ENCODE measurements at regions not wholly inside any gene's neighbourhood (a gene's known extent, or its start where the extent isn't known, plus 50 kb on each side); places are given as distances from the start of the nearest gene placed in this dataset.

DNA sequence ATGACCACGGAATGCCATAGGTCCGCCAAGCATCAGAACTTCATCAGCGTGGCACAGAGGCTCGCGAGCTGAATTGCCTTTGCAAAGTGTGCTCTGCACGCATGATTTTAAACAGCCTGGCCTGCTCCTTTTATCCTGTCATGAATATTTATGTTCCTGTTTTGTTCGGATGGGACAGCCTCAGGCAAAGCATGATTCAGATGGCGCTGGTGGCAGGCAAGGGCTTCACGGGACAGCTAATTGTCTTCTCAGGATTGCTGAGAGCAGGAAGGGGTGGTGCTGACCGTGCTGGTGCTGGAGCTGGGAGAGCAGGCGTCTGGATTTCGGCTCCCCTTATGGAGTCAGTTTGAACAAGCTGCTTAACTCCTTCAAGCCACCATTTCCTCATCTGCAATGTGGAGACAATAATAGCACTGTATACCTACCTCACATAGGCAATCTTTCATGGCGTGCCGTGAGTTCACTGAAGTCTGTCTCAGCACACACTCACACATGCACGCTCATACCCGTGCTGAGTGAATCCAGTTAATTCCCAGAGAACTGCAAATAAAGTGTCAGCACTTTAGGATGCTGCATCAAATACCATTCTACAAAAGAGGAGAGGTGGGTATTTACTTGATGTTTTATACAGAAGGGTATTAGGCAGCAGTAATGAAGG, 79.7 kb upstream of the APCDD1 start:
- no peak overlapping the region for H3K4me2 ChIP-seq (ENCODE audit: low read length)
- H2AFZ ChIP-seq (ENCODE audit: low read depth, low read length) = no peak overlapping the region
- H3K27ac ChIP-seq (ENCODE audit: low read length) = no peak overlapping the region
- H3K36me3 ChIP-seq (ENCODE audit: insufficient read depth, low read length) = no peaks in the 10 kb centered on the region
- H3K4me3 ChIP-seq (ENCODE audit: low read length) = no peak overlapping the region
- TF ChIP-seq EZH2 (IDR thresholded peaks at IDR 0.05; ENCODE audit: borderline replicate concordance, insufficient read depth, low read length, poor library complexity, severe bottlenecking) (no peak), EP300 (conservative IDR thresholded peaks at IDR 0.05; ENCODE audit: poor library complexity, severe bottlenecking) (no peak)
- no peaks in the 10 kb centered on the region for H3K79me2 ChIP-seq (replicated peaks; ENCODE audit: insufficient read depth, low read length)
- H3K9ac ChIP-seq (ENCODE audit: low read length) = no peak overlapping the region
- H3K9me3 ChIP-seq (ENCODE audit: low read length) = no peaks in the 10 kb centered on the region
- no peaks in the 10 kb centered on the region for H3F3A ChIP-seq (ENCODE audit: insufficient read depth, low read length, poor library complexity, severe bottlenecking)
- no peaks in the 10 kb centered on the region for H3K9me2 ChIP-seq (ENCODE audit: insufficient read depth, low read length)
- no peaks in the 10 kb centered on the region for H3K27me3 ChIP-seq (ENCODE audit: insufficient read depth, low read depth, low read length)
- no peaks in the 10 kb centered on the region for H4K20me1 ChIP-seq (ENCODE audit: insufficient read depth)

DNA sequence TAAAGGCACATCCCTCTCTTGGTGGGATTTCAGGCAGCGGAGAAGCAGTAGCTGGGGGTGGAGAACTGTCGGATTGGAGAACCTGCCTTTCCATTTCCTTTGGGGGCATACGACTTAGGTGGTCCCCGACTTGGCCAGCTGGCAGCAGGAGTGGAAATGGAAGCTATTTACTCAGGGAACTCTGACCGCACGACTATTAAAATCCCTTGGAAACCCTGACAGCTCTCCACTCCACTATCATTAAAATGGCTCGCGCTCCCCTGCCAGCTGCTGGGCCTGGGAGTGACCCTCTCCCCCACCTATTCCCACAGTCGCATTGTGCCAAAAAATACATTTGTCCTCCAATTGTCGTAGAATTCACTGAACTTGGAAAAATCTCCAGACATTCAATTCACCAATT, 77.7 kb upstream of the APCDD1 start:
- Histone ChIP-seq H3K27ac (ENCODE audit: low read length) (no peak overlapping the region), H3K9me3 (ENCODE audit: low read length) (no peaks in the 10 kb centered on the region), H2AFZ (ENCODE audit: low read depth, low read length) (no peak overlapping the region), H3K27me3 (ENCODE audit: insufficient read depth, low read depth, low read length) (no peaks in the 10 kb centered on the region), H3K4me3 (ENCODE audit: low read length) (no peak overlapping the region), H3K79me2 (replicated peaks; ENCODE audit: insufficient read depth, low read length) (no peaks in the 10 kb centered on the region), H3K36me3 (ENCODE audit: insufficient read depth, low read length) (no peaks in the 10 kb centered on the region), H3K9ac (ENCODE audit: low read length) (no peak overlapping the region), H3K9me2 (ENCODE audit: insufficient read depth, low read length) (no peaks in the 10 kb centered on the region), H3F3A (ENCODE audit: insufficient read depth, low read length, poor library complexity, severe bottlenecking) (no peaks in the 10 kb centered on the region), H3K4me2 (ENCODE audit: low read length) (no peak overlapping the region), H4K20me1 (ENCODE audit: insufficient read depth) (no peaks in the 10 kb centered on the region)
- TF ChIP-seq RAD21 (conservative IDR thresholded peaks at IDR 0.05) (no peak), POLR2AphosphoS5 (IDR thresholded peaks at IDR 0.05) (no peak), MXI1 (conservative IDR thresholded peaks at IDR 0.05; ENCODE audit: poor library complexity, severe bottlenecking) (no peak), EZH2 (IDR thresholded peaks at IDR 0.05; ENCODE audit: borderline replicate concordance, insufficient read depth, low read length, poor library complexity, severe bottlenecking) (no peak), EP300 (conservative IDR thresholded peaks at IDR 0.05; ENCODE audit: poor library complexity, severe bottlenecking) (no peak), TAF1 (IDR thresholded peaks at IDR 0.05; ENCODE audit: low read depth) (no peak), SMC3 (conservative IDR thresholded peaks at IDR 0.05; ENCODE audit: poor library complexity) (no peak)
- TF ChIP-seq, protein P1, sequence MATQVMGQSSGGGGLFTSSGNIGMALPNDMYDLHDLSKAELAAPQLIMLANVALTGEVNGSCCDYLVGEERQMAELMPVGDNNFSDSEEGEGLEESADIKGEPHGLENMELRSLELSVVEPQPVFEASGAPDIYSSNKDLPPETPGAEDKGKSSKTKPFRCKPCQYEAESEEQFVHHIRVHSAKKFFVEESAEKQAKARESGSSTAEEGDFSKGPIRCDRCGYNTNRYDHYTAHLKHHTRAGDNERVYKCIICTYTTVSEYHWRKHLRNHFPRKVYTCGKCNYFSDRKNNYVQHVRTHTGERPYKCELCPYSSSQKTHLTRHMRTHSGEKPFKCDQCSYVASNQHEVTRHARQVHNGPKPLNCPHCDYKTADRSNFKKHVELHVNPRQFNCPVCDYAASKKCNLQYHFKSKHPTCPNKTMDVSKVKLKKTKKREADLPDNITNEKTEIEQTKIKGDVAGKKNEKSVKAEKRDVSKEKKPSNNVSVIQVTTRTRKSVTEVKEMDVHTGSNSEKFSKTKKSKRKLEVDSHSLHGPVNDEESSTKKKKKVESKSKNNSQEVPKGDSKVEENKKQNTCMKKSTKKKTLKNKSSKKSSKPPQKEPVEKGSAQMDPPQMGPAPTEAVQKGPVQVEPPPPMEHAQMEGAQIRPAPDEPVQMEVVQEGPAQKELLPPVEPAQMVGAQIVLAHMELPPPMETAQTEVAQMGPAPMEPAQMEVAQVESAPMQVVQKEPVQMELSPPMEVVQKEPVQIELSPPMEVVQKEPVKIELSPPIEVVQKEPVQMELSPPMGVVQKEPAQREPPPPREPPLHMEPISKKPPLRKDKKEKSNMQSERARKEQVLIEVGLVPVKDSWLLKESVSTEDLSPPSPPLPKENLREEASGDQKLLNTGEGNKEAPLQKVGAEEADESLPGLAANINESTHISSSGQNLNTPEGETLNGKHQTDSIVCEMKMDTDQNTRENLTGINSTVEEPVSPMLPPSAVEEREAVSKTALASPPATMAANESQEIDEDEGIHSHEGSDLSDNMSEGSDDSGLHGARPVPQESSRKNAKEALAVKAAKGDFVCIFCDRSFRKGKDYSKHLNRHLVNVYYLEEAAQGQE (IDR thresholded peaks at IDR 0.05; ENCODE audit: borderline replicate concordance) = no peak
- TF ChIP-seq, protein P2, sequence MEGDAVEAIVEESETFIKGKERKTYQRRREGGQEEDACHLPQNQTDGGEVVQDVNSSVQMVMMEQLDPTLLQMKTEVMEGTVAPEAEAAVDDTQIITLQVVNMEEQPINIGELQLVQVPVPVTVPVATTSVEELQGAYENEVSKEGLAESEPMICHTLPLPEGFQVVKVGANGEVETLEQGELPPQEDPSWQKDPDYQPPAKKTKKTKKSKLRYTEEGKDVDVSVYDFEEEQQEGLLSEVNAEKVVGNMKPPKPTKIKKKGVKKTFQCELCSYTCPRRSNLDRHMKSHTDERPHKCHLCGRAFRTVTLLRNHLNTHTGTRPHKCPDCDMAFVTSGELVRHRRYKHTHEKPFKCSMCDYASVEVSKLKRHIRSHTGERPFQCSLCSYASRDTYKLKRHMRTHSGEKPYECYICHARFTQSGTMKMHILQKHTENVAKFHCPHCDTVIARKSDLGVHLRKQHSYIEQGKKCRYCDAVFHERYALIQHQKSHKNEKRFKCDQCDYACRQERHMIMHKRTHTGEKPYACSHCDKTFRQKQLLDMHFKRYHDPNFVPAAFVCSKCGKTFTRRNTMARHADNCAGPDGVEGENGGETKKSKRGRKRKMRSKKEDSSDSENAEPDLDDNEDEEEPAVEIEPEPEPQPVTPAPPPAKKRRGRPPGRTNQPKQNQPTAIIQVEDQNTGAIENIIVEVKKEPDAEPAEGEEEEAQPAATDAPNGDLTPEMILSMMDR (IDR thresholded peaks at IDR 0.05; ENCODE audit: poor library complexity, severe bottlenecking) = no peak
